ENCODE measurements at regions not wholly inside any gene's neighbourhood (a gene's known extent, or its start where the extent isn't known, plus 50 kb on each side); places are given as distances from the start of the nearest gene placed in this dataset.

DNA sequence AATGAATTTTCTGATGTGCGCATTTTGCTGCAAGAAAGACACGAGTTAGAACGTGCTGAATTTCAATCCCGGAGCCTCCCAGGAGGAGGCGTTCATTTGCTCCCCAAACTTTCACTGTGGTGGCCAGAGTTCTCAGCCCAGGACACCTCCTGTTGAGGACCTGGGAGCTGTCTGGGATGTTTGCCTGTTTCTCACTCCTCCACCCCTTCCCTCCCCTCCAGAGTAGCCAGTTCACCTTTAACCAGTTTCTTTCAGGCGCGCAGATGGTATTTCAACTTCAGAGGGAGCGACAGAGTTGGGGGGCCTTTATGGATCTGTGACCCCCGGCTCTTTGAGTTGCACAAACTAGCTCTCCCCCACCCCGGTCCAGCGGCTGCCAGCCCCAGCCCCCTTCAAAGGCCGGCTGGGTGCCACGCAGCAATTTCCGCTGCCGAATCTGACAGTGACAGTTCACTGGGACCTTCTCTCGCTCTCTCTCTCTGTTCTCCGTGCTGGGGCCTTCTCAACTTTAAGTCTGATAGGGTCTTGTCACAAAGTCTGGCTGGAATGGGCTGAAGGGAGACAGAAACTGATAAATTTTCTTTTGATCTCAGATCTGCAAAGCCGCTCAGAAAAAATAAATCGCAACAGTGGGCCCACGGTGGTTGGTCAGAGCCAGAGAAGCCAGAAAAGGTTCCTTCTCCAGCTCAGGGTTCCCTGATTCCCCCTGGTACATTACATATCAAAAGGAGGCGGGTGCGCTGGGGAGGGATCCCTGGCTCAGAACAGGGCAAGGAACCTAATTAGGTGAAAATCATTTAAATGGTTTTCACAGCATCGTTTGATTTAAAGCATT lies 100.0 kb upstream of the STX18 start:
- DNase-seq = no peak

GRCh38 chr4:4641254-4641653 lies 99.4 kb upstream of the STX18 start:
- DNase-seq = no peak

DNA sequence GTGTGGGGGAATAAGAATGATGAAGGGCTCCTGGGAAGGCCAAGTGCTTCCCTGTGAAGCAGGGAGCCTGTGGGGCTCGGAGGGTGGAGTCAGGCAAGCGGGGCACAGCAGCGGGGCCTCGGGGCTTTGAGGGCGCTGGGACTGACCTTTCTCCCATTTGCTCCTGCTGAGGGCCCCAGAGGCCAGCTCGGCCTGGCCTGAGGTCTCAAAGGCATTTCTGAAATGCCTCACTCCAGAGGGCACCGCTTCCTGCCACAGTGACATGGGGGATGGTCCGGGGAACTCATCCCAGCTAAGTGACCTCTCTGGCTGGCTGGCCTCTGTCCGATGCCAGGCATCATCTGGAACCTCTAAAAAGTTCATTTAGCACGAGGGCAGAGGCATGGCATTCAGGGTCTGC lies 98.8 kb upstream of the STX18 start:
- DNase-seq = no peak

- no peak for DNase-seq
Observed at GRCh38 chr4:4639370-4639769, 97.5 kb upstream of the STX18 start.

- DNase-seq = no peak
Observed at GRCh38 chr4:4637710-4638109, 95.9 kb upstream of the STX18 start.

- DNase-seq = no peak
Observed at GRCh38 chr4:4633431-4633830, 91.6 kb upstream of the STX18 start.

GRCh38 chr4:4631150-4631549 lies 89.3 kb upstream of the STX18 start:
- no peak for DNase-seq

DNA sequence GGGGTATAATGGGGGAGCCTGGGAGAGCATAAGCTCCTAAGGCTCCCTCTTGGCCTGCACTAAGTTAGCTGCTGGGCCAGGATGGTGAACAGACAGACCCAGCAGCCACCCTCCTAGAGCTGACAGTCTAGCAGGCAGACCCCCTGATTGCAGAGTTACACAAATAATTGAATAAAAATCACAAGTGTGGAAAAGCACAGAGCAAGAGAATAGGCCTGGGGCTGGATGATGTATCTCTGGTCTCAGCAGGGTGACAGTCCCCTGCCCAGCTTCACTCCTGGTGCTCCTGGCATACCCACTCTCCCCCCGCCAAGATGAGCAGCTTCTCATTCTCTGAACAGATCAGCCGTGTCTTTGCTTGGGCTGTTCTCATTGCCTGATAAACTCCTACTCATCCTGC lies 86.1 kb upstream of the STX18 start:
- no peak for DNase-seq

DNA sequence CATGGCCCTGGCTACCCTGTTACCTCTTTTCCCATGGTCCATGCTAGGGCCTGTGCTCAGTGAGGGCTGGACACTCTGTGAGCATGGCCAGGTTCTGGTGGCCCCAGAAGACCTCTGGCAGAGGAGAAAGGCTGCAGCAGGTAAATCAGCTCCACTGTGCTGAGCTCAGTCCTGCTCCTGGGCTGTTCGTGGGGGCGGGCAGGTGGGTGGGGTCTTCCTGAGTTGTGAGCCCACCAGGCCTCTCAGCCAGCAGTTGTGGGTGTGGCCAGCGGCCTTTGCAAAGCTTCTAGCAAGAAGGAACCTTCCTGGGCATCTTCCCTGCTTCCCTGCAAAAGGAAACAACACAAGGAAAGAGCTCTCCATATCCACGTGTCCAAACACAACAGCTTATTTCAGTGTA lies 85.3 kb upstream of the STX18 start:
- DNase-seq = no peak

DNA sequence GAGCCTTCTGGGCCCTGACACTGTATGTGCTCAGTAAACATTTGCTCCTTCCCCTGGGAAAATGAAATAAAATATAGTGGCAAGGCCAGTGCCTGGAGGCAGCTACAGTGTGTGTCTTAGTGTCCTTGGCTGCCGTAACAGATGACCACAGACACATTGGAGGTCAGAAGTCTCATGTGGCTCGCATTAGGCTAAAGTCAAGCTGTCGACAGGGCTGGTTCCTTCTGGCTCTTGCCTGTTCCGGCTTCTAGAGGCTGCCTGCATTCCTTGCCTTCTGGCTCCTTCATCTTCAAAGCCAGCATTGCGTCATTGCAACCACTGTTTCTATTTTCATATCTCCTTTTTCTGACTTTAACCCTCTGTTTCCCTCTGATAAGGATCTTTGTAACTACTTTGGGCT lies 83.6 kb upstream of the STX18 start:
- no peak for DNase-seq

DNA sequence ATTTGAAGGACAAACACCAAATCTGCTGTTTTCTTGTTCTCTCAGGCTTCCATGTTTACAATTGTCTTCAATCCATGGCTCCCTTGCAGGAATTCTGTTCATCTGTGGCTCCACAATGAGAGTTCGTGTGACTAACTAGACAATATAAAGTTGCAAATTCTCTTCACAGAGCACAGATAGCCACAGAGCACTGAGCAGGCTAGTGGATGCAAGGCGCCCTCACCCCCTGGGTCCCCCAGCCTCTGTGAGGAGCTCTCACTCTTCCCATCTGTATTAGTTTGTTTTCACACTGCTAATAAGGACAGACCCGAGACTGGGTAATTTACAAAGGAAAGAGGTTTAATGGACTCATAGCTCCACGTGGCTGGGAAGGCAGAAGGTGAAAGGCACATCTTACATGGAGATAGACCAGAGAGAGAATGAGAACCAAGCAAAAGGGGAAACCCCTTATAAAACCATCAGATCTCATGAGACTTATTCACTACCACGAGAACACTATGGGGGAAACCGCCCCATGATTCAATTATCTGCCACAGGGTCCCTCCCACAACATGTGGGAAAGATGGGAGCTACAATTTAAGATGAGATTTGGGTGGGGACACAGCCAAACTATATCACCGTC lies 82.5 kb upstream of the STX18 start:
- DNase-seq = no peak

DNA sequence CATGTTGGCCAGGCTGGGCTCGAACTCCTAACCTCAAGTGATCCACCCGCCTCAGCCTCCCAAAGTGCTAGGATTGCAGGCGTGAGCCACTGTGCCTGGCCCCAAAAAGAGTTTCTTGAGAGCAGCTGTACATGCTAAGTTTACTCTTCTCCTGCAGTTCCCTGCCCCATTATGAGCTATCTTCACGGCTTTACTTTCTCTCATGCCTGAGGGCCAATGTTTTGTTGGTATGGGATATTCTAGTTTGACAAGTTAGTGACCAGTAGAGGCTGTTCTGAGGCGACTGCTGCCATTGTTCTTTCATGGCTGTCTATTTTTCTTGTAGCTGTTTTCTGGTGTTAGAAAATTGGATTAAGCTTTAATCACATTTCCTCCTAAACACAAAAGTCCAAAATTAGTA lies 78.0 kb upstream of the STX18 start:
- DNase-seq = no peak

DNA sequence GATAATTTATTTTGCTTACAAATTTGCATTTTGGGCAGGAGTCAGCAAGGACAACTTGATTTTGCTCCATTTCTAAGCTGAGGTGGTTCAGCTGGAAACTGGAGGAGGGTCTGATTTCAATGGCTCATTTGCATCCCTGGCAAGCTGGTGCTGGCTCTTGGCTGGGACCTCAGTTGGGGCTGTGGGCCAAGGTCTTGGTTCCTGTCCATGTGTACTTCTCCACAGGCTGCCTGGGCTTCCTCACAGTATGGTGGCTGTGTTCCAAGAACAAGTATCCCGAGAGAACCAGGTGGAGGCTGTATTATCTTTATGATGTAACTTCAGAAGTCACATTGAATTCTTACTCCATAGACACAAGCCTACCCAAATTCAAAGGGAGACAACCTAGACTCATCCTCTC lies 77.0 kb upstream of the STX18 start:
- DNase-seq = peak in 10 of 56 donors; percentile 2 to 35 (median 12)

DNA sequence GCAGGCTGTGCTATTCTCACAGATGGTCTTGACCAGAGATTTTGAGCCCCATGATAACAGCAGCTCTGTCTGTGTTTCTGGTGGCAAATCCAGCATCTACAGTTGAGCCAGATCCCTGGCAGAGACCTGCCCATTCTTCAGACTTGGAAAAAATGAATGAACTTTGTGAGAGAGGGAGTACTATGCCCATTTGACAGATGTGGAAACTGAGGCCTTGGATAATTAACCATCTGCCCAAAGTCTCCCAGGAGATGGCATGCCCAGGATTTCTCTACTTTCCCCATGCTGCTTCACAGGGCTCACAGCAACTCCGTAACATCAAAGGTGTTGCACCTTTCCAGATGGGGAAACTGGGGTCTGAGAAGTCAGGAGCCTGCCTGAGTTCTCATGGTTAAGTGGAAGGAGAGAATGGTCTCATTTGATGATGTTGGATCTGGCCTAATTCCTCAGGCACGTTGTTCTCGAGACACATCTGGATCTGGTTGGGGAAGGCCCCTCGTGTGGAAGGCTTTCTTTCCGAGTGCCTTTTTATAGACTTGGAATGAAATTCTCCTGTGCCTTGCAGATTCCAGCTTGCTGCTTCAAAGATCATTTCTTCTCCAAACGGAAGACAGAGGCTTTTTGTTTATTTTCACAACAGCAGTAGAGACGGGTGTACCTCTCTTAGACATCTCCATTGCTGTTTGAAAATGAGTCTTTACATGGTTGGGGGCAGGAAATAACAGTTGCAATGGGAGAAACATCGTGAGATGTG lies 73.3 kb upstream of the STX18 start:
- DNase-seq = no peak

DNA sequence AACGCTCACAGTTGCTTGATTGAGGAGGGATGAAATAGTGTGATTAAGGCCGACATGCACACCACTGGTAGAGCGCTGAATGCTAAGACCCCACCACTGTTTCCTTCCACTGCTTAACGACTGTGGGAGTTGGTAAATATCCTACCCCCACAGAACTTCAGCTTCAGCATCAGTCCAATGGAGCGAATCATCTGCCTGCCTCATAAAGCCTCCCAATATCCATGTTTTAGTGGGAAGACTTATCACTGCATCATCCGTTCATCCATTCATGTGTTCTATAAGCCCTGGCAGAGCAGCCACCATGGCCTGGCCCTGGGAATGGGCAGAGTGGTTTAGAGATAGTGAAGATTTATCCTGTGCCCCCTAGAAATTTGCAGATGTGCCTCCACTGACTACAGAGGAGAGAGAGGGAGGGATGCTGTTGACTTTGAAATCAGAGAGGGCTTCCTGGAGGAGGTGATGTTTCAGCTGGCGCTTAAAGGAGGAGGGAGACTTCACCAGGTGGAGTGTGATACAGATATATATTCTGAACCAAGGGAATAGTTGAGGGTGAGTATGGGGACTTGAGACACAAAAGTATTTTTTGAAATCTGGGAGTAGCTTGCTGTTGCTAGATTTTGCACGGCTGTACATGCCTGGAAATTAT lies 71.9 kb upstream of the STX18 start:
- DNase-seq = no peak

GRCh38 chr4:4613126-4613465 lies 71.2 kb upstream of the STX18 start:
- no peak for DNase-seq

- DNase-seq = no peak
Observed at GRCh38 chr4:4610672-4611071, 68.8 kb upstream of the STX18 start.

DNA sequence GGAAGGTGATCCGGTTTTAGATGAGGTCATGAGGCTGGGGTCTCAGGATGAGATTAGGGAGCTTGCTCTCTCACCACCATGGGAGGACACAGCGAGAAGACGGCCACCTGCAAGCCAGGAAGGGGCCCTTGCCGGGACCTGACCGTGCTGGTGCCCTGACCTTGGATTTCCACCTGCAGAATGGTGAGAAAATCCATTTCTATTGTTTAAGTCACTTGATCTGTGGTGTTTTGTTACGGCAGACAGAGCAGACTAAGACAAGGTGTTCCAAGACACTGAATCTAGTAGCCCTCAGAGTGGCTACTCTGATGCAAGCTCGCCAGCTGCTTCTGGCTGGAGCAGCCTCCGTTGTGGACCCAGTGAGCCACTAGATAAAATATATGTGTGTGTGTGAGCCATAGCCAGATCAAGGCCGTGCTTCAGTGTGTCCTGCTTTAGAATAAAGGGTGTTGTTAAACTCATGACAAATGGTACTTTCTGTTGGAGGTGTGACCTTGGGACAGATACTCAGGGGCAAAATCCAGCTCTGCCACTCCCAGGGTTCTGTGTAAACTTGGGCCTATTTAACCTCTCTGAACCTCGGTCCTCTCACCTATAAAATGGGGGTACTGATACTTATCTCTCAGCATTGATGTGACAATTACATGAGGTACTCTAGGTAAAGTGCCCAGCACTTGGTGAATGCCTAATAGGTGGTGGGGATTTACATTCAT lies 67.9 kb upstream of the STX18 start:
- no peak for DNase-seq

DNA sequence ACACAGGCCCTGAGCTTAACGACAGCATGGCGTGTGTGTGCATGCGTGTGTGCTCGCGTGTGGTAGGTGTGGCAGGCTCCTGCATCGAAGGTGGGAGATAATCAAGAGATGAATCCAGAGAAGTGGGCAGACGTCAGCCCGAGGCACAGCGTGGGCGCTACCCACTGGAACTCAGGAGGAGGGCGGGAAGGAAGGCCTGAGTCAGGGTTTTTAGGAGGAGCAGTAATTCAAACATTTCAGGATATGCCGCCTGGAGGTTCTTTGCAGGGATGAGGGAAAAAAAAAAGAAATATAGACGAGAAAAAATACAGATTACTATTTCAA lies 66.3 kb upstream of the STX18 start:
- DNase-seq = peak in 31 of 56 donors; percentile 7 to 82 (median 33)

- no peak for DNase-seq
Observed at GRCh38 chr4:4607336-4608213, 65.7 kb upstream of the STX18 start.

GRCh38 chr4:4606321-4606720 lies 64.5 kb upstream of the STX18 start:
- peak in 8 of 56 donors; percentile 6 to 32 (median 18) for DNase-seq

Measured in nucleus accumbens (tissue), 56 donors.